Smooth muscle cell (in vitro differentiated cells): ENCODE measurements at regions not wholly inside any gene's neighbourhood (a gene's known extent, or its start where the extent isn't known, plus 50 kb on each side); places are given as distances from the start of the nearest gene placed in this dataset.

Source experiments
- DNase-seq: peaks from one replicate; lab custom pipeline; 2025; ENCODE audit not compliant: unreplicated experiment; lab: John Stamatoyannopoulos, UW
- H2AFZ ChIP-seq: fragments of 200-600 bp; sonication (generic); 2 replicates; pipeline ENCODE4 v1.6.0; 2016; ENCODE audit warnings: antibody characterized with exemption, low read depth, mild to moderate bottlenecking
- H3F3A ChIP-seq: fragments of 200-600 bp; sonication (generic); 2 replicates; pipeline ENCODE4 v1.6.0; 2017; ENCODE audit warnings: antibody characterized with exemption, low read depth
- H3K27ac ChIP-seq: fragments of 200-600 bp; sonication (generic); 2 replicates; pipeline ENCODE4 v1.5.1; 2016; ENCODE audit warnings: low read depth, mild to moderate bottlenecking
- H3K27me3 ChIP-seq: fragments of 200-600 bp; sonication (generic); 2 replicates; pipeline ENCODE4 v1.6.1; 2016; ENCODE audit warnings: low read depth, mild to moderate bottlenecking
- H3K36me3 ChIP-seq: fragments of 200-600 bp; sonication (generic); 2 replicates; pipeline ENCODE4 v1.5.1; 2016; ENCODE audit warnings: low read depth
- H3K4me1 ChIP-seq: fragments of 200-600 bp; sonication (generic); 2 replicates; pipeline ENCODE4 v1.5.1; 2016; ENCODE audit warnings: low read depth
- H3K4me2 ChIP-seq: fragments of 200-600 bp; sonication (generic); 2 replicates; pipeline ENCODE4 v1.6.0; 2016; ENCODE audit warnings: mild to moderate bottlenecking
- H3K4me3 ChIP-seq: fragments of 200-600 bp; sonication (generic); 2 replicates; pipeline ENCODE4 v1.5.1; 2016; ENCODE audit warnings: mild to moderate bottlenecking
- H3K79me2 ChIP-seq: fragments of 200-600 bp; sonication (generic); 2 replicates; pipeline ENCODE4 v1.6.0; 2016; ENCODE audit warnings: low read depth, mild to moderate bottlenecking
- H3K9ac ChIP-seq: fragments of 200-600 bp; sonication (generic); 2 replicates; pipeline ENCODE4 v1.6.0; 2016; ENCODE audit warnings: low read depth
- H3K9me3 ChIP-seq: fragments of 200-600 bp; sonication (generic); replicated peaks from 2 replicates; pipeline ENCODE4 v1.5.1; 2016; ENCODE audit warnings: low read depth
- H4K20me1 ChIP-seq: fragments of 200-600 bp; sonication (generic); 2 replicates; pipeline ENCODE4 v1.6.0; 2016; ENCODE audit warnings: low read depth
- CTCF ChIP-seq: fragments of 200-600 bp; sonication (generic); IDR thresholded peaks from 2 replicates; pipeline ENCODE4 v1.5.1; 2017; ENCODE audit warnings: borderline replicate concordance, mild to moderate bottlenecking, antibody characterized with exemption; ENCODE audit not compliant: insufficient read depth, poor library complexity, severe bottlenecking
- WGBS: methylation state at CpG from one replicate; pipeline ENCODE4 v1.1.7; 2016; ENCODE audit warnings: low lambda C conversion rate; 5-methylcytosine and 5-hydroxymethylcytosine counted together

GRCh38 chr3:31452495-31453106, 80.1 kb upstream of the STT3B start:
- no peaks in the 10 kb centered on the region for H3K4me1 ChIP-seq
- TF ChIP-seq CTCF, result no peak
- H3K4me3 ChIP-seq, result no peak overlapping the region
- no peaks in the 10 kb centered on the region for H4K20me1 ChIP-seq
- H3K9ac ChIP-seq, result no peak overlapping the region
- H3K27me3 ChIP-seq, result no peaks in the 10 kb centered on the region
- no peaks in the 10 kb centered on the region for H3K9me3 ChIP-seq
- no peak overlapping the region for H2AFZ ChIP-seq
- H3K27ac ChIP-seq, result no peak overlapping the region
- WGBS, result 94% methylated on average over 24 of the region's 24 CpGs
- H3F3A ChIP-seq, result no peaks in the 10 kb centered on the region
- H3K36me3 ChIP-seq, result no peaks in the 10 kb centered on the region
- DNase-seq, result no peak
- no peak overlapping the region for H3K4me2 ChIP-seq
- no peaks in the 10 kb centered on the region for H3K79me2 ChIP-seq

- Histone ChIP-seq H3K27ac (no peak overlapping the region), H3K4me3 (no peak overlapping the region), H3K9ac (no peak overlapping the region), H3K27me3 (no peaks in the 10 kb centered on the region), H3K9me3 (no peaks in the 10 kb centered on the region), H3K79me2 (no peaks in the 10 kb centered on the region), H2AFZ (no peak overlapping the region), H3K4me1 (no peaks in the 10 kb centered on the region), H4K20me1 (no peaks in the 10 kb centered on the region), H3K4me2 (no peak overlapping the region), H3F3A (no peaks in the 10 kb centered on the region), H3K36me3 (no peaks in the 10 kb centered on the region)
- no peak for DNase-seq
- TF ChIP-seq CTCF, result no peak
- 84% methylated on average over 8 of the region's 8 CpGs for WGBS
Measured at GRCh38 chr3:31453430-31453829, 79.3 kb upstream of the STT3B start.

- no peak for TF ChIP-seq CTCF
- Histone ChIP-seq H3K36me3 (no peaks in the 10 kb centered on the region), H3K4me2 (no peak overlapping the region), H3K9ac (no peak overlapping the region), H2AFZ (no peak overlapping the region), H3F3A (no peaks in the 10 kb centered on the region), H3K4me1 (no peaks in the 10 kb centered on the region), H3K9me3 (no peaks in the 10 kb centered on the region), H3K4me3 (no peak overlapping the region), H3K27me3 (no peaks in the 10 kb centered on the region), H3K27ac (no peak overlapping the region), H3K79me2 (no peaks in the 10 kb centered on the region), H4K20me1 (no peaks in the 10 kb centered on the region)
- no peak for DNase-seq
- 95% methylated on average over 5 of the region's 5 CpGs for WGBS
Measured at GRCh38 chr3:31455524-31455923, 77.2 kb upstream of the STT3B start.

GRCh38 chr3:31456373-31456772, 76.4 kb upstream of the STT3B start:
- Histone ChIP-seq H3K79me2 (no peaks in the 10 kb centered on the region), H3K36me3 (no peaks in the 10 kb centered on the region), H3F3A (no peaks in the 10 kb centered on the region), H3K9me3 (no peaks in the 10 kb centered on the region), H3K4me3 (no peak overlapping the region), H3K4me2 (no peak overlapping the region), H4K20me1 (no peaks in the 10 kb centered on the region), H3K27ac (no peak overlapping the region), H2AFZ (no peak overlapping the region), H3K4me1 (no peaks in the 10 kb centered on the region), H3K9ac (no peak overlapping the region), H3K27me3 (no peaks in the 10 kb centered on the region)
- no peak for TF ChIP-seq CTCF
- 87% methylated on average over 3 of the region's 3 CpGs for WGBS
- DNase-seq, result no peak
